HCT116 (cell line): ENCODE measurements at regions not wholly inside any gene's neighbourhood (a gene's known extent, or its start where the extent isn't known, plus 50 kb on each side); places are given as distances from the start of the nearest gene placed in this dataset.
A peak's percentile ranks its signal among the peaks of the same experiment; 100 is the strongest.

Experiments
- ATAC-seq: fragments of 200-7000 bp; cut with Tn5 transposase; 2 replicates; pipeline ENCODE4 v1.9.1; 2020; ENCODE audit warnings: mild to moderate bottlenecking, moderate library complexity
- BruUV-seq: library from RNA; stranded (reverse); fragments of 400-500 nt; replicated peaks from 2 replicates; lab custom pipeline; 2021; lab: Mats Ljungman, UMichigan
- CTCF ChIA-PET: fragments of 300-600 bp; sonication (Branson Sonifier 250); formaldehyde crosslinking; loops from one replicate; lab custom pipeline; 2021; ENCODE audit warnings: antibody characterized with exemption; lab: Charles Lee
- POLR2A ChIA-PET: fragments of 300-600, 350-600 bp; sonication (Branson Sonifier 250); formaldehyde crosslinking; loops from one replicate; lab custom pipeline; 2021; ENCODE audit warnings: antibody characterized with exemption; lab: Charles Lee
- RAD21 ChIA-PET, 2 experiments: fragments of 300-600 bp; sonication (Branson Sonifier 250); formaldehyde crosslinking; loops; one replicate each; lab custom pipeline; 2023; ENCODE audit warnings: low total read pairs in 2 of 2; ENCODE audit not compliant: uncharacterized antibody in 2 of 2, unreplicated experiment in 2 of 2, low non-redundant PET in 1 of 2; lab: Charles Lee
- DNase-seq: peaks from one replicate; pipeline ENCODE4 v3.0.0-alpha.2; 2010; ENCODE audit warnings: low read depth, low spot score
- H2AFZ ChIP-seq: fragments of 200-600 bp; shearing (Covaris generic), sonication (generic); 2 replicates; pipeline ENCODE4 v1.6.1; 2017; ENCODE audit warnings: low read depth, mixed run types, mixed read lengths, antibody characterized with exemption, low read length; ENCODE audit not compliant: poor library complexity, severe bottlenecking
- H3K27ac ChIP-seq: 2 replicates; pipeline ENCODE4 v1.5.1; 2012; ENCODE audit warnings: low read depth, low read length
- H3K27me3 ChIP-seq: fragments of 200-600 bp; sonication (generic); 2 replicates; pipeline ENCODE4 v1.6.1; 2016; ENCODE audit warnings: mixed run types, low read length, mixed read lengths; ENCODE audit not compliant: insufficient read depth
- H3K36me3 ChIP-seq, 2 experiments: fragments of 200-500 bp in 1 of 2; fragments of 200-600 bp in 1 of 2; sonication (Bioruptor generic) in 1 of 2; sonication (generic) in 1 of 2; 2 replicates each; pipeline versions ENCODE4 v1.5.1 to v1.6.1; 2014 to 2016; ENCODE audit warnings: low read length in 2 of 2, inconsistent platforms in 1 of 2, mixed read lengths in 1 of 2, mixed run types in 1 of 2; ENCODE audit not compliant: insufficient read depth in 2 of 2, control insufficient read depth in 1 of 2
- H3K4me1 ChIP-seq, 2 experiments: fragments of 200-600 bp in 1 of 2; sonication (generic) in 1 of 2; 2 replicates each; pipeline versions ENCODE4 v1.5.1 to v1.6.1; 2012 to 2017; ENCODE audit warnings: low read length in 2 of 2, inconsistent platforms in 1 of 2, mild to moderate bottlenecking in 1 of 2, mixed read lengths in 1 of 2, mixed run types in 1 of 2, moderate library complexity in 1 of 2; ENCODE audit not compliant: insufficient read depth in 2 of 2, control insufficient read depth in 1 of 2
- H3K4me2 ChIP-seq: fragments of 200-600 bp; sonication (generic); 2 replicates; pipeline ENCODE4 v1.6.1; 2017; ENCODE audit warnings: mixed run types, low read length, mixed read lengths
- H3K4me3 ChIP-seq, 2 experiments: fragments of 200-600 bp in 1 of 2; sonication (generic) in 1 of 2; replicated peaks in 1 of 2; 2 replicates each; pipeline ENCODE4 v1.5.1; 2011 to 2016; ENCODE audit warnings: low read length in 2 of 2, control low read depth in 1 of 2, low read depth in 1 of 2, mild to moderate bottlenecking in 1 of 2, mixed read lengths in 1 of 2, mixed run types in 1 of 2
- H3K79me2 ChIP-seq: fragments of 200-600 bp; sonication (generic); 2 replicates; pipeline ENCODE4 v1.6.1; 2017; ENCODE audit warnings: mild to moderate bottlenecking, mixed run types, low read length, moderate library complexity, mixed read lengths; ENCODE audit not compliant: insufficient read depth
- H3K9ac ChIP-seq: fragments of 200-600 bp; sonication (generic); 2 replicates; pipeline ENCODE4 v1.6.1; 2016; ENCODE audit warnings: low read length, mixed read lengths
- H3K9me2 ChIP-seq: fragments of 200-600 bp; sonication (generic), shearing (Covaris generic); 2 replicates; pipeline ENCODE4 v1.6.1; 2017; ENCODE audit warnings: mixed run types, mild to moderate bottlenecking, moderate library complexity; ENCODE audit not compliant: insufficient read depth
- H3K9me3 ChIP-seq, 2 experiments: fragments of 200-500 bp in 1 of 2; fragments of 200-600 bp in 1 of 2; sonication (Bioruptor generic) in 1 of 2; sonication (generic) in 1 of 2; 2 replicates each; pipeline ENCODE4 v1.6.1; 2014 to 2017; ENCODE audit warnings: low read length in 2 of 2, mixed read lengths in 2 of 2, inconsistent platforms in 1 of 2, low read depth in 1 of 2, mild to moderate bottlenecking in 1 of 2, mixed run types in 1 of 2, moderate library complexity in 1 of 2; ENCODE audit not compliant: control insufficient read depth in 1 of 2, insufficient read depth in 1 of 2
- H4K20me1 ChIP-seq: fragments of 200-600 bp; sonication (generic), shearing (Covaris generic); 2 replicates; pipeline ENCODE4 v1.6.1; 2017; ENCODE audit warnings: mixed run types, mild to moderate bottlenecking, moderate library complexity; ENCODE audit not compliant: insufficient read depth
- CBX3 ChIP-seq: IDR thresholded peaks from 2 replicates; pipeline ENCODE4 v1.6.1; 2012; ENCODE audit warnings: low read depth
- CEBPB ChIP-seq: IDR thresholded peaks from 2 replicates; pipeline ENCODE4 v1.6.1; 2012; ENCODE audit warnings: low read depth
- ELF1 ChIP-seq: IDR thresholded peaks from 2 replicates; pipeline ENCODE4 v1.6.1; 2012; ENCODE audit warnings: low read depth, borderline replicate concordance
- EZH2 ChIP-seq: fragments of 200-600 bp; sonication (generic); IDR thresholded peaks from 2 replicates; pipeline ENCODE4 v1.6.1; 2017; ENCODE audit warnings: antibody characterized with exemption, mixed run types
- EZH2phosphoT487 ChIP-seq: fragments of 200-600 bp; IDR thresholded peaks from 2 replicates; pipeline ENCODE4 v1.6.1; 2018; ENCODE audit warnings: antibody characterized with exemption, borderline replicate concordance
- FOSL1 ChIP-seq: IDR thresholded peaks from 2 replicates; pipeline ENCODE4 v1.6.1; 2012; ENCODE audit warnings: low read depth
- JUND ChIP-seq: IDR thresholded peaks from 2 replicates; pipeline ENCODE4 v1.6.1; 2012
- POLR2A ChIP-seq: IDR thresholded peaks from 2 replicates; pipeline ENCODE4 v1.7.0; 2011; ENCODE audit warnings: borderline replicate concordance; ENCODE audit not compliant: insufficient read depth, insufficient read length; ENCODE audit errors: extremely low read depth
- POLR2AphosphoS5 ChIP-seq: IDR thresholded peaks from 2 replicates; pipeline ENCODE4 v1.6.1; 2011; ENCODE audit warnings: mild to moderate bottlenecking, low read depth, low read length, moderate library complexity
- RAD21 ChIP-seq: IDR thresholded peaks from 2 replicates; pipeline ENCODE4 v1.6.1; 2012; ENCODE audit warnings: low read depth, mild to moderate bottlenecking
- SIN3A ChIP-seq: IDR thresholded peaks from 2 replicates; pipeline ENCODE4 v1.6.1; 2012; ENCODE audit warnings: low read depth
- SP1 ChIP-seq: IDR thresholded peaks from 2 replicates; pipeline ENCODE4 v1.6.1; 2012; ENCODE audit warnings: low read depth
- YY1 ChIP-seq: IDR thresholded peaks from 2 replicates; pipeline ENCODE4 v1.6.1; 2011; ENCODE audit warnings: low read length, low read depth, moderate library complexity, mild to moderate bottlenecking; ENCODE audit not compliant: insufficient replicate concordance; ENCODE audit errors: extremely low read depth
- ZFX ChIP-seq: fragments of 450-650 bp; IDR thresholded peaks from 2 replicates; pipeline ENCODE4 v1.6.1; 2017
- intact Hi-C: fragments of 100-400 bp; cut with micrococcal nuclease; formaldehyde crosslinking; loops from 2 replicates; pipeline ENCODE4 v1.10.0; 2022
- TF ChIP-seq, protein P1 (sequence below): IDR thresholded peaks from 2 replicates; pipeline ENCODE4 v1.6.1; 2012; ENCODE audit warnings: low read depth
- TF ChIP-seq, protein P2 (sequence below): IDR thresholded peaks from 2 replicates; pipeline ENCODE4 v1.6.1; 2011; ENCODE audit warnings: mild to moderate bottlenecking, low read length, moderate library complexity; ENCODE audit not compliant: insufficient replicate concordance; ENCODE audit errors: extremely low read depth

DNA sequence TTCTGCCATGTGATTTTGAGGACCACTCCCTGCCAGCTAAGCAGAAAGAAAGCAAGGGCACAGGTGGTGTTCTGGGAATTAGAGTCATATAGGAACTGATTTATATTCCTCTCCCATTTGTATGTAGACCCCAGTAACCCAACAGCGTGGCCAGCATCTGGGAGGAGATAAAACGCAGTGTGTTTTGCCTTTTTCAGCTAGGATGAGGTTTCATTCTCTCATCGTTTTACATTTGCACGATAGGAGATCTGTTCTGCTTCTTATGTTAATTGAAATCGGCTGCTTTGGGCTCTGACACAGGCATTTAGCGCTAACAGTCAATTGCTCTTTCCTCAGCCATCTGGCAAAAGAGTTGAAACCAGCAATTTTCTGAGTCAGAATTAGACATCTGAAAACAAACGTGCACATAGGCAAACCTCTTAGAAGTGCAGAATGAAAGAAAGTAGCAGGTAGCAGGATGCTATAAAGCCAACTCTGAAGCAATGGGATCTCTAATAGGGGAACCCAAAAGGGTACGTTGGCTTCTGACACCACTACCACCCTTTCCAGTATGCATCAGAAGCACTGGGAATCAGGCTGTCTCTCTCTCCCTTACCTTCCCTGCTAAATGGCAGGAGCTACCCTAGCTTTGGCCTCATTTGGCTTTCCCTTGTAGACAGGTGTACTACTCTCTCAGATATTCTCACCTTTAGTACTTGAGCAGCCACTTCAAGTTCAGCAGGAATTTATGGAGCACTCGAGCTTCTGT lies 219.1 kb downstream of the PHLDA1 start:
- no peak for TF ChIP-seq POLR2AphosphoS5
- ChIA-PET POLR2A (interaction anchor here (0.5 kb wide), 1 partner anchor 86 kb away, joined by 6 read pairs; no protein-coding TSS in a partner anchor), RAD21 (no interaction called here), CTCF (no interaction called here)
- H3K4me3 ChIP-seq, result no peak overlapping the region
- peak overlapping the region; percentile 43; the same call in 1 of the 2 replicates for H3K27ac ChIP-seq
- no peak overlapping the region for H3K9ac ChIP-seq
- H3K4me1 ChIP-seq, result peaks cover 28 to 40% of the 10 kb centered on the region in 2 experiments
- H3K27me3 ChIP-seq, result no peaks in the 10 kb centered on the region
- no peaks in the 10 kb centered on the region for H3K9me2 ChIP-seq
- ATAC-seq, result no peak
- intact Hi-C loops, result no loop called here
- no peaks in the 10 kb centered on the region for H3K79me2 ChIP-seq
- H3K4me2 ChIP-seq, result no peak overlapping the region
- H3K36me3 ChIP-seq, result peaks cover 0 to 5% of the 10 kb centered on the region in 2 experiments; a peak in 1 of 4 replicates
- BruUV-seq, result no TSS peak
- H2AFZ ChIP-seq, result no peak overlapping the region
- no peak for DNase-seq
- no peaks in the 10 kb centered on the region for H4K20me1 ChIP-seq
- H3K9me3 ChIP-seq, result no peaks in the 10 kb centered on the region; a peak in 1 of 4 replicates

DNA sequence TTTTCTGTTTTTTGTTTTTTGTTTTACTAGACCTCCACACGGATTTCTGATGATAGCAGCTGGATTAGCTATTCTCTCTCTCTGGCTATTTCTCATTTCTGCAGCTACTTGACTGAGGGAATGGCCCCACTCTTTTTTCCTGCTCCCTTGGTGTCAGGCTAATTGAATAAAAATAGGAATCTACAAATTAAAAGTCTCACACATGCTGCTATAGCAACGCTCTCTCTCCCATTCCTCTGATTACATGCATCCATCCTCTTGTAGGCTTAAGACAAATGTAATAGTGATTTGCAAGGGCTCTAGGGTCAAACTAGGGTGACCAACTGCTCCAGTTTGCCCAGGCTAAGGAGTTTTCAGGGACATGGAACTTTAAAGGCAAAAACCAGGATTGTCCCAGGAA lies 221.8 kb downstream of the PHLDA1 start:
- no peaks in the 10 kb centered on the region for H3K9me2 ChIP-seq
- no peaks in the 10 kb centered on the region; a peak in 1 of 4 replicates for H3K9me3 ChIP-seq
- ATAC-seq, result no peak
- DNase-seq, result no peak
- RAD21 ChIA-PET, result no interaction called here
- H3K4me2 ChIP-seq, result no peak overlapping the region
- no TSS peak for BruUV-seq
- H3K4me3 ChIP-seq, result no peak overlapping the region
- peaks cover 3 to 13% of the 10 kb centered on the region in 2 experiments; a peak in 3 of 4 replicates for H3K4me1 ChIP-seq
- intact Hi-C loops, result no loop called here
- CTCF ChIA-PET, result no interaction called here
- POLR2A ChIA-PET, result no interaction called here
- H2AFZ ChIP-seq, result no peak overlapping the region
- H3K27ac ChIP-seq, result peak overlapping the region; percentile 22; the same call in 1 of the 2 replicates
- H3K9ac ChIP-seq, result no peak overlapping the region
- no peaks in the 10 kb centered on the region for H3K27me3 ChIP-seq
- no peaks in the 10 kb centered on the region for H4K20me1 ChIP-seq
- peaks cover 0 to 5% of the 10 kb centered on the region in 2 experiments; a peak in 1 of 4 replicates for H3K36me3 ChIP-seq
- H3K79me2 ChIP-seq, result no peaks in the 10 kb centered on the region
- no peak for TF ChIP-seq JUND
- TF ChIP-seq SP1, result no peak
- no peak for TF ChIP-seq YY1
- no peak for TF ChIP-seq CBX3
- TF ChIP-seq EZH2, result no peak
- no peak for TF ChIP-seq RAD21
- no peak for TF ChIP-seq CEBPB
- TF ChIP-seq, protein P1, sequence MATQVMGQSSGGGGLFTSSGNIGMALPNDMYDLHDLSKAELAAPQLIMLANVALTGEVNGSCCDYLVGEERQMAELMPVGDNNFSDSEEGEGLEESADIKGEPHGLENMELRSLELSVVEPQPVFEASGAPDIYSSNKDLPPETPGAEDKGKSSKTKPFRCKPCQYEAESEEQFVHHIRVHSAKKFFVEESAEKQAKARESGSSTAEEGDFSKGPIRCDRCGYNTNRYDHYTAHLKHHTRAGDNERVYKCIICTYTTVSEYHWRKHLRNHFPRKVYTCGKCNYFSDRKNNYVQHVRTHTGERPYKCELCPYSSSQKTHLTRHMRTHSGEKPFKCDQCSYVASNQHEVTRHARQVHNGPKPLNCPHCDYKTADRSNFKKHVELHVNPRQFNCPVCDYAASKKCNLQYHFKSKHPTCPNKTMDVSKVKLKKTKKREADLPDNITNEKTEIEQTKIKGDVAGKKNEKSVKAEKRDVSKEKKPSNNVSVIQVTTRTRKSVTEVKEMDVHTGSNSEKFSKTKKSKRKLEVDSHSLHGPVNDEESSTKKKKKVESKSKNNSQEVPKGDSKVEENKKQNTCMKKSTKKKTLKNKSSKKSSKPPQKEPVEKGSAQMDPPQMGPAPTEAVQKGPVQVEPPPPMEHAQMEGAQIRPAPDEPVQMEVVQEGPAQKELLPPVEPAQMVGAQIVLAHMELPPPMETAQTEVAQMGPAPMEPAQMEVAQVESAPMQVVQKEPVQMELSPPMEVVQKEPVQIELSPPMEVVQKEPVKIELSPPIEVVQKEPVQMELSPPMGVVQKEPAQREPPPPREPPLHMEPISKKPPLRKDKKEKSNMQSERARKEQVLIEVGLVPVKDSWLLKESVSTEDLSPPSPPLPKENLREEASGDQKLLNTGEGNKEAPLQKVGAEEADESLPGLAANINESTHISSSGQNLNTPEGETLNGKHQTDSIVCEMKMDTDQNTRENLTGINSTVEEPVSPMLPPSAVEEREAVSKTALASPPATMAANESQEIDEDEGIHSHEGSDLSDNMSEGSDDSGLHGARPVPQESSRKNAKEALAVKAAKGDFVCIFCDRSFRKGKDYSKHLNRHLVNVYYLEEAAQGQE, result no peak
- no peak for TF ChIP-seq ZFX
- TF ChIP-seq ELF1, result no peak
- TF ChIP-seq POLR2A, result no peak
- TF ChIP-seq EZH2phosphoT487, result no peak
- TF ChIP-seq, protein P2, sequence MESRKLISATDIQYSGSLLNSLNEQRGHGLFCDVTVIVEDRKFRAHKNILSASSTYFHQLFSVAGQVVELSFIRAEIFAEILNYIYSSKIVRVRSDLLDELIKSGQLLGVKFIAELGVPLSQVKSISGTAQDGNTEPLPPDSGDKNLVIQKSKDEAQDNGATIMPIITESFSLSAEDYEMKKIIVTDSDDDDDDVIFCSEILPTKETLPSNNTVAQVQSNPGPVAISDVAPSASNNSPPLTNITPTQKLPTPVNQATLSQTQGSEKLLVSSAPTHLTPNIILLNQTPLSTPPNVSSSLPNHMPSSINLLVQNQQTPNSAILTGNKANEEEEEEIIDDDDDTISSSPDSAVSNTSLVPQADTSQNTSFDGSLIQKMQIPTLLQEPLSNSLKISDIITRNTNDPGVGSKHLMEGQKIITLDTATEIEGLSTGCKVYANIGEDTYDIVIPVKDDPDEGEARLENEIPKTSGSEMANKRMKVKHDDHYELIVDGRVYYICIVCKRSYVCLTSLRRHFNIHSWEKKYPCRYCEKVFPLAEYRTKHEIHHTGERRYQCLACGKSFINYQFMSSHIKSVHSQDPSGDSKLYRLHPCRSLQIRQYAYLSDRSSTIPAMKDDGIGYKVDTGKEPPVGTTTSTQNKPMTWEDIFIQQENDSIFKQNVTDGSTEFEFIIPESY, result no peak
- TF ChIP-seq SIN3A, result no peak
- no peak for TF ChIP-seq FOSL1
